Astrocyte of the cerebellum (primary cell): ENCODE measurements at regions not wholly inside any gene's neighbourhood (a gene's known extent, or its start where the extent isn't known, plus 50 kb on each side); places are given as distances from the start of the nearest gene placed in this dataset.

Experiments
- DNase-seq: peaks from one replicate; pipeline ENCODE4 v3.0.0-alpha.2; 2011; ENCODE audit warnings: low read depth
- H3K4me3 ChIP-seq: 2 replicates; pipeline ENCODE4 v1.5.1; 2011; ENCODE audit warnings: mild to moderate bottlenecking, low read depth, low read length, moderate library complexity
- in situ Hi-C: cut with HindIII; loops from 2 replicates; pipeline ENCODE4 v1.10.0; 2017; ENCODE audit warnings: low sequenced_read_pairs
- TF ChIP-seq, protein P1 (sequence below): IDR thresholded peaks from 2 replicates; pipeline ENCODE4 v1.5.1; 2012; ENCODE audit warnings: low read length, low read depth, moderate library complexity, mild to moderate bottlenecking; ENCODE audit errors: missing control alignments

- TF ChIP-seq, protein P1, sequence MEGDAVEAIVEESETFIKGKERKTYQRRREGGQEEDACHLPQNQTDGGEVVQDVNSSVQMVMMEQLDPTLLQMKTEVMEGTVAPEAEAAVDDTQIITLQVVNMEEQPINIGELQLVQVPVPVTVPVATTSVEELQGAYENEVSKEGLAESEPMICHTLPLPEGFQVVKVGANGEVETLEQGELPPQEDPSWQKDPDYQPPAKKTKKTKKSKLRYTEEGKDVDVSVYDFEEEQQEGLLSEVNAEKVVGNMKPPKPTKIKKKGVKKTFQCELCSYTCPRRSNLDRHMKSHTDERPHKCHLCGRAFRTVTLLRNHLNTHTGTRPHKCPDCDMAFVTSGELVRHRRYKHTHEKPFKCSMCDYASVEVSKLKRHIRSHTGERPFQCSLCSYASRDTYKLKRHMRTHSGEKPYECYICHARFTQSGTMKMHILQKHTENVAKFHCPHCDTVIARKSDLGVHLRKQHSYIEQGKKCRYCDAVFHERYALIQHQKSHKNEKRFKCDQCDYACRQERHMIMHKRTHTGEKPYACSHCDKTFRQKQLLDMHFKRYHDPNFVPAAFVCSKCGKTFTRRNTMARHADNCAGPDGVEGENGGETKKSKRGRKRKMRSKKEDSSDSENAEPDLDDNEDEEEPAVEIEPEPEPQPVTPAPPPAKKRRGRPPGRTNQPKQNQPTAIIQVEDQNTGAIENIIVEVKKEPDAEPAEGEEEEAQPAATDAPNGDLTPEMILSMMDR, result no peak
- in situ Hi-C loops, result no loop called here
- no peak for DNase-seq
- H3K4me3 ChIP-seq, result no peak overlapping the region
These were observed 572.5 kb downstream of the OLFM4 start for GRCh38 chr13:53601113-53601512.

DNA sequence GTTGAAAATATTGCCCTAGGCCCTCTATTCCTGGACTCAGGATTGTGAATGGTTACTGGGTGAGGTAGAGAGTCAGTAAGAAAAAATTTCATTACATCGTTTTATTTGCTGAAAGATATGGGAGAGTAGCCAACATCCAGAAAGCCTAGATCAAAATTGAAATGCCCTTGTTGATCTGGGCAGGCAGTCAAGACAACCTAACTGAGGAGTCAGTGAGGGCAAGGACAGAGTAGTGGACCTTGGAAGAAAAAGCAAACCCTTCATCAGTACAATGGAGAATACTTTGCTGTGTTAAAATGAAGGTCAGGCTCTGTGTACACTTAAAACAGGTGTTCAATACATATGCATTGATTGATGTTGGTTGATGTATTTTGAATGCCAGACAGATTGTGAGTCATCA is 576.7 kb downstream of the OLFM4 start:
- TF ChIP-seq, protein P1, result no peak
- DNase-seq, result no peak
- in situ Hi-C loops, result no loop called here
- no peak overlapping the region for H3K4me3 ChIP-seq

GRCh38 chr13:53612200-53612599 is 583.6 kb downstream of the OLFM4 start:
- TF ChIP-seq, protein P1, result no peak
- DNase-seq, result no peak
- no peak overlapping the region for H3K4me3 ChIP-seq
- in situ Hi-C loops, result no loop called here

- DNase-seq, result peak; percentile 2
- TF ChIP-seq, protein P1, result no peak
- in situ Hi-C loops, result no loop called here
- no peak overlapping the region for H3K4me3 ChIP-seq
These were observed 593.8 kb downstream of the OLFM4 start for GRCh38 chr13:53622456-53622855.

- TF ChIP-seq, protein P1, result no peak
- no peak for DNase-seq
- no peak overlapping the region for H3K4me3 ChIP-seq
- in situ Hi-C loops, result no loop called here
These were observed 594.5 kb downstream of the OLFM4 start for GRCh38 chr13:53623146-53623545.

DNA sequence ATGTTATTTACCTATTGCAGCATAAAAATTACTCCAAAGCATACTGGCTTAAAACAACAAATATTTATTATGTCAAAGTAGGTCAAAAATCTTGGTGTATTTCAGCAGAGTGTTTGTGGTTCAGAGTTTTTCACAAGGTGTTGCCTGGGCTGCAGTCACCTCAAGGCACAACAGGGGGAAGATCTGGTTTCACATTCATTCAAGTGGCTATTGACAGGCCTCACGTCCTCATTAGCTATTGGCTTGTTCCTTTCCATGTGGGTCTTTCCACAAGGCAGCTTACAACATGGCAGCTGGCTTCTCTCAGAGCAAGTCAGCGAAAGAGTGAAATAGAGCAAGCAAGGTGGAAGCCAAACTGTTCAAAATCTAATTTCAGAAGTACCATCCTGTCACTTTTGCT is 602.9 kb downstream of the OLFM4 start:
- no peak overlapping the region for H3K4me3 ChIP-seq
- in situ Hi-C loops, result no loop called here
- TF ChIP-seq, protein P1, result no peak
- no peak for DNase-seq

- TF ChIP-seq, protein P1, result no peak
- in situ Hi-C loops, result no loop called here
- DNase-seq, result no peak
- no peak overlapping the region for H3K4me3 ChIP-seq
These were observed 609.4 kb downstream of the OLFM4 start for GRCh38 chr13:53638040-53638439.
